Tibial nerve (tissue), 4 donors: ENCODE measurements at regions not wholly inside any gene's neighbourhood (a gene's known extent, or its start where the extent isn't known, plus 50 kb on each side); places are given as distances from the start of the nearest gene placed in this dataset.

Experiments
- EP300 ChIP-seq, 2 donors: sonication (generic); formaldehyde crosslinking; IDR thresholded peaks; one replicate each; pipeline ENCODE4 v1.6.1; 2017; ENCODE audit warnings: antibody characterized with exemption in 2 of 2, mild to moderate bottlenecking in 1 of 2
- TF ChIP-seq, protein P1 (sequence below), 5 experiments: fragments of 200-600 bp in 3 of 5; fragments of 450-650 bp in 2 of 5; sonication (generic) in 3 of 5; IDR thresholded peaks; one replicate each; pipeline ENCODE4 v1.5.1; 2016 to 2019; ENCODE audit warnings: antibody characterized with exemption in 5 of 5, mild to moderate bottlenecking in 3 of 5, moderate library complexity in 2 of 5

DNA sequence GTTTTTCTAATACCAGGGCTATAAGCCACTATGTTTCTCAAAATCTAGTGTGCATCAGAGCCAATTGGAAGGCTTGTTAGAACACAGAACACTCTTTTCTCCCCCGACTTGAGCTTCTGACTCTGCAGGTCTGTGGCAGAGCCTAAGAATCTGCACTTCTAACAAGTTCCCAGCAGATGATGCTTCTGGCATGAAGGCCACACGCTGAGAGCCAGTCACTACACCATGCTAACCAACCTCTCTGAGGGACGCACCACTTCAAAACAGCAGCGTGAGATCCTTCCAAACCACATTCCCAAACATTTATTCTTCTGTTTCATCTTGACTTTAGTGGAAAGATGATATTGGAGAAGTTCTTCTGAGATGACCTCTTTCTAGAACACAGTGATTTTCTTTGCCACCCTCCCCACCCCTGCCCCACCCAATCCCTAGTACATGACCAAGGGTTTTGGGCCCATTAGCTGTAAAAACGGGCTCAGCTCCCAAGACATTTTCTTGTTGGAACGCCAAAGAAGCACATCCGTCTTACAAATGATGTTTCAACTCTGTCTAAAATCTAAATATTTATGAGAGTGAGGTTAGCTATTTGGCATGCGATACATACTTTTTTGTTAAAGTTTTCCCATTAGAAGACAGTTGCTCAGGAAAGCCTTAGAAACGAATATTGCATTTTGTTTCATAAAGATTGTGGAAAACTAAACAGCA lies 391.9 kb downstream of the TMEM182 start:
- TF ChIP-seq, protein P1, sequence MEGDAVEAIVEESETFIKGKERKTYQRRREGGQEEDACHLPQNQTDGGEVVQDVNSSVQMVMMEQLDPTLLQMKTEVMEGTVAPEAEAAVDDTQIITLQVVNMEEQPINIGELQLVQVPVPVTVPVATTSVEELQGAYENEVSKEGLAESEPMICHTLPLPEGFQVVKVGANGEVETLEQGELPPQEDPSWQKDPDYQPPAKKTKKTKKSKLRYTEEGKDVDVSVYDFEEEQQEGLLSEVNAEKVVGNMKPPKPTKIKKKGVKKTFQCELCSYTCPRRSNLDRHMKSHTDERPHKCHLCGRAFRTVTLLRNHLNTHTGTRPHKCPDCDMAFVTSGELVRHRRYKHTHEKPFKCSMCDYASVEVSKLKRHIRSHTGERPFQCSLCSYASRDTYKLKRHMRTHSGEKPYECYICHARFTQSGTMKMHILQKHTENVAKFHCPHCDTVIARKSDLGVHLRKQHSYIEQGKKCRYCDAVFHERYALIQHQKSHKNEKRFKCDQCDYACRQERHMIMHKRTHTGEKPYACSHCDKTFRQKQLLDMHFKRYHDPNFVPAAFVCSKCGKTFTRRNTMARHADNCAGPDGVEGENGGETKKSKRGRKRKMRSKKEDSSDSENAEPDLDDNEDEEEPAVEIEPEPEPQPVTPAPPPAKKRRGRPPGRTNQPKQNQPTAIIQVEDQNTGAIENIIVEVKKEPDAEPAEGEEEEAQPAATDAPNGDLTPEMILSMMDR (IDR thresholded peaks at IDR 0.05): no peak
- TF ChIP-seq EP300 (IDR thresholded peaks at IDR 0.05): no peak
